ELF-1 (cell line): ENCODE measurements at regions not wholly inside any gene's neighbourhood (a gene's known extent, or its start where the extent isn't known, plus 50 kb on each side); places are given as distances from the start of the nearest gene placed in this dataset.
A peak's percentile ranks its signal among the peaks of the same experiment; 100 is the strongest.
"Not testable (repeated sequence)": the region's sequence is repeated elsewhere in the genome, so short reads cannot be mapped to it uniquely, and the experiment has no call there.

ENCODE experiments used
- DNase-seq: peaks from one replicate; pipeline ENCODE4 v3.0.0-alpha.2; 2016; ENCODE audit warnings: low read depth, low spot score

- no peak for DNase-seq
Measured at GRCh38 chr6:94953867-94954631, 623.3 kb upstream of the MANEA start.

- DNase-seq: no peak
Measured at GRCh38 chr6:94955156-94955555, 622.2 kb upstream of the MANEA start.

GRCh38 chr6:94956910-94957309, 620.4 kb upstream of the MANEA start:
- DNase-seq: no peak

GRCh38 chr6:94964703-94965102, 612.6 kb upstream of the MANEA start:
- DNase-seq: not testable (repeated sequence)

GRCh38 chr6:94988701-94989100, 588.6 kb upstream of the MANEA start:
- no peak for DNase-seq

- DNase-seq: peak; percentile 2
Measured at GRCh38 chr6:95017922-95018321, 559.4 kb upstream of the MANEA start.
